Suprapubic skin (tissue), 4 donors: ENCODE measurements at regions not wholly inside any gene's neighbourhood (a gene's known extent, or its start where the extent isn't known, plus 50 kb on each side); places are given as distances from the start of the nearest gene placed in this dataset.

Source experiments
- CTCF ChIP-seq, 2 donors: fragments of 200-600 bp in 1 of 2; fragments of 450-650 bp in 1 of 2; sonication (generic) in 1 of 2; IDR thresholded peaks; one replicate each; pipeline ENCODE4 v1.5.1; 2016 to 2019; ENCODE audit warnings: antibody characterized with exemption in 2 of 2, mild to moderate bottlenecking in 1 of 2, moderate library complexity in 1 of 2
- POLR2A ChIP-seq, 2 donors: fragments of 450-650 bp; IDR thresholded peaks; one replicate each; pipeline ENCODE4 v1.6.1; 2017; ENCODE audit warnings: antibody characterized with exemption in 2 of 2, mild to moderate bottlenecking in 2 of 2, moderate library complexity in 2 of 2
- POLR2AphosphoS5 ChIP-seq, 3 donors: sonication (generic); formaldehyde crosslinking; IDR thresholded peaks; one replicate each; pipeline ENCODE4 v1.6.1; 2017; ENCODE audit warnings: antibody characterized with exemption in 3 of 3

DNA sequence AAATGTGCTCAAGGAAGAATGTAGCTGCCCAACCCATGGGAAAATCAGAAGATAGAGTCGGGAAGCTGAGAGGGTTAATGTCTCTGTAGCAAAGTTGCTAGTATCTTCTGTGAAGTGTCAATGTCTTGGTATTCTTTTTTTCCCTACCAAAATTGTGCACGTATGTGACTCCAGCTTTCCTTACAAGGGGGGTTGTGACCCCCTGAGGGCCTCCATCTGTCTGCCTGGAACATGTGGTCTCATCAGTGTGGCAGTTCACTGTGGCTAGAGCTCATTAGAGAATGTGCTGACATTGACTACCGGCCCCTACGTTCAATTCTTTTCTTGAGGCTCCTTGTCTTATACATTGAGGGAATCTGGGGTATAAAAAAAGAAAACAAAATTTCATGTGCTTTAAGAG, 725.2 kb upstream of the CELF2 start:
- TF ChIP-seq CTCF (IDR thresholded peaks at IDR 0.05) (no peak), POLR2A (IDR thresholded peaks at IDR 0.05) (no peak), POLR2AphosphoS5 (IDR thresholded peaks at IDR 0.05) (no peak)
